Esophagus (tissue), 2 donors: ENCODE measurements at regions not wholly inside any gene's neighbourhood (a gene's known extent, or its start where the extent isn't known, plus 50 kb on each side); places are given as distances from the start of the nearest gene placed in this dataset.

Source experiments
- H3K27ac ChIP-seq, 2 donors: one replicate each; pipeline ENCODE4 v1.5.1; 2013; ENCODE audit warnings: low read depth in 2 of 2, mild to moderate bottlenecking in 2 of 2, inconsistent platforms in 1 of 2, low read length in 1 of 2, moderate library complexity in 1 of 2
- H3K27me3 ChIP-seq, 2 donors: one replicate each; pipeline ENCODE4 v1.6.1; 2013; ENCODE audit warnings: low read length in 2 of 2, control low read depth in 1 of 2, mild to moderate bottlenecking in 1 of 2; ENCODE audit not compliant: insufficient read depth in 2 of 2, control insufficient read depth in 1 of 2
- H3K36me3 ChIP-seq, 2 donors: one replicate each; pipeline ENCODE4 v1.6.1; 2013; ENCODE audit warnings: low read length in 1 of 2; ENCODE audit not compliant: control insufficient read depth in 2 of 2, insufficient read depth in 2 of 2
- H3K4me1 ChIP-seq, 2 donors: one replicate each; pipeline ENCODE4 v1.6.1; 2013; ENCODE audit warnings: low read length in 1 of 2; ENCODE audit not compliant: control insufficient read depth in 2 of 2, insufficient read depth in 2 of 2
- H3K4me3 ChIP-seq, 2 donors: one replicate each; pipeline ENCODE4 v1.5.1; 2013; ENCODE audit warnings: low read length in 2 of 2, mild to moderate bottlenecking in 2 of 2, low read depth in 1 of 2, moderate library complexity in 1 of 2
- H3K9me3 ChIP-seq, 2 donors: one replicate each; pipeline ENCODE4 v1.6.1; 2013; ENCODE audit warnings: mild to moderate bottlenecking in 2 of 2, low read depth in 1 of 2, low read length in 1 of 2, moderate library complexity in 1 of 2; ENCODE audit not compliant: control insufficient read depth in 2 of 2, insufficient read depth in 1 of 2
- WGBS, 2 donors: extraction: QIAGEN DNeasy Blood & Tissue Kit; methylation state at CpG; one replicate each; pipeline ENCODE4 v1.1.7; 2013; 5-methylcytosine and 5-hydroxymethylcytosine counted together
- donor health status: healthy with polysubstance abuse.
- donor health status: Bipolar disorder and iron deficiency.

- Histone ChIP-seq H3K4me1 (peaks cover 0 to 2% of the 10 kb centered on the region in 2 donors), H3K27ac (no peak overlapping the region), H3K36me3 (no peaks in the 10 kb centered on the region), H3K9me3 (no peaks in the 10 kb centered on the region), H3K4me3 (no peak overlapping the region), H3K27me3 (no peaks in the 10 kb centered on the region)
- 46 to 49% methylated on average over 5 of the region's 5 CpGs for WGBS, 2 donors
These were observed 80.8 kb upstream of the CRHR1 start for GRCh38 chr17:45703348-45703747.

DNA sequence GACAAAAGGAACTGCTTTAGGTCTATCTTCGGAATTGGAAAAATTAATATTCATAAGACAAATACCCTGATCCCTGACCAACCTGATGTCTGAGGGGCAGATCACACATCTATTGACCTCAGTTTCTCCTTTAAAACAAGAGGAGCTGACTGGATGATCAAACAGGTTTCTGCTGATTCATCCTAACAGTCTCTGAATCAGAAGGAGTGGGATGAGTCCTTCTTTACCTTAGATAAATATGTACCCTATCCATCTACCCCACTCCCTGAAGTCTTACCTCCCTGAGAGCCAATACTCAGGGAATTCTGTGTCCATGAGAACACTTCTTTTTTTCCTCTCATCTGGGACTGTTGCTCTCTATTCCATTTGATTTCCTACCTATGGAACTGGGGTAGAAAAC, 80.3 kb upstream of the CRHR1 start:
- no peaks in the 10 kb centered on the region for H3K27me3 ChIP-seq

GRCh38 chr17:45704251-45704650, 79.9 kb upstream of the CRHR1 start:
- Histone ChIP-seq H3K27ac (no peak overlapping the region), H3K36me3 (no peaks in the 10 kb centered on the region), H3K27me3 (no peaks in the 10 kb centered on the region), H3K4me3 (no peak overlapping the region), H3K9me3 (no peaks in the 10 kb centered on the region), H3K4me1 (peaks cover 0 to 2% of the 10 kb centered on the region in 2 donors)
- WGBS, 2 donors, result 54 to 60% methylated on average over 2 of the region's 2 CpGs

More for the DNA sequence above, 80.3 kb upstream of the CRHR1 start:
- H3K36me3 ChIP-seq, result no peaks in the 10 kb centered on the region
- H3K9me3 ChIP-seq, result no peaks in the 10 kb centered on the region
- H3K27ac ChIP-seq, result no peak overlapping the region
- peaks cover 0 to 2% of the 10 kb centered on the region in 2 donors for H3K4me1 ChIP-seq
- H3K4me3 ChIP-seq, result no peak overlapping the region
- WGBS, 2 donors, result 84 to 92% methylated on average over 1 of the region's 1 CpG

DNA sequence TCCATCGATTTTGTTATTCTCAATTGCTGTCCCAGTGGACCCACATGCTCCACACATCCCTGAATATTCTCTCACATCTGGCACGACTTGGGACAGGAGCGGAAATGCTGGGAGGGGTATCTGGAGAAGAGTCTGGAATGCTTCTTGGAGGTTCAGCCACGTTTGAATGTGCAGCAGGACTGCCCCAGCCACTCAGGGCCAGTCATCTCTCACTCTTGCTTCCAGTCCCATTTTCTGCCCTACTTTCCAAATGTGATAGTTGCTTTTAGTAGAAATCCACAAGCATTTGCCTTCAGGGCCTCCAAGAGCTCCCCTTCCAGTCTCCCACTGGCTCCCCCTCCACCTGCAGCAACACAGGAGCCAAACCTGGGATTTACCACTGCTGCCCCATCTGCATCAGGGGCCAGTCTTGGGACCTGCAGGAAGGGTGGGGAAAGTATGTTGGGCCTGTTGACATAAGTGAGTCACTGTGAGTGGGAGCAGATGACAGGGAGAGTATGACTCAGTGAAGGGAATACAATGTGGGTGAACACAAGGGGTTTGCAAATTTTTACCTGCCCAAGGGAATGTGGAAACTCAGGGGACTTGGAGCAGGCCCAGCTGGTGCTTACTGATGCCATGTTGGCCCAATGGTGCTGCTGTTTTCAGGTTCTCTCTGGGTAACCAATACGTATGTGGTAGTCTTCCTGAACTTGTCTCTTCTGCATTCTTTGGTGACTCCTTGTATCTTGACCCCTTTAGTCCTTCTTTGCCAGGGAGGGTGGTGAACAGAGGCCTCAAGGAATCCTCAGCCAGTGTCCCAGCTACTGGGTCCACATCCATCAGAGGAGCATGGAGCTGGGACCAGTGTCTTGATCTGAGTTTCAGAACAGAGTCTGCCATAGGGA, 78.8 kb upstream of the CRHR1 start:
- WGBS, 2 donors, result 49 to 58% methylated on average over 5 of the region's 5 CpGs
- Histone ChIP-seq H3K27ac (no peak overlapping the region), H3K36me3 (no peaks in the 10 kb centered on the region), H3K27me3 (no peaks in the 10 kb centered on the region), H3K9me3 (no peaks in the 10 kb centered on the region), H3K4me3 (no peak overlapping the region), H3K4me1 (peaks cover 0 to 2% of the 10 kb centered on the region in 2 donors)

DNA sequence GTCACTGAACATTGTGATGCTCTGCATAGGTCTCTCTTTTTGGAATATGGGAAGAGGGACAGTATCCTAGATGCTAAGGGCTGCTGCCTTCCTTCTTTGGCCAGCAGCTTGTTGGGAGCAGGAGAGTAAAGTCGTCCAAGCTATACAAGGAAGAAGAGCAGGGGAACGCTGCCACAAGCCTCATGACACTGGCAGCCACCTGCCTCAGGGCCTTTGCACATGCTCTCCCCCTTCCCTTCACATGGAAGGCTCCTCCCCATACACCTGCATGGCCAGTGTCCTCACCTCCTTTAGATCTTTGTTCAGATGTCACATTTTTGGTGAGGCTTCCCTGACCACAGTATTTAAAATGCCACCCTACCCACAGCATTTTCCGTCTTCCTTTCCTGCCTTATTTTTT, 78.1 kb upstream of the CRHR1 start:
- Histone ChIP-seq H3K4me1 (peaks cover 0 to 2% of the 10 kb centered on the region in 2 donors), H3K9me3 (no peaks in the 10 kb centered on the region), H3K4me3 (no peak overlapping the region), H3K27me3 (no peaks in the 10 kb centered on the region), H3K36me3 (no peaks in the 10 kb centered on the region), H3K27ac (no peak overlapping the region)
- 79 to 82% methylated on average over 3 of the region's 3 CpGs for WGBS, 2 donors

DNA sequence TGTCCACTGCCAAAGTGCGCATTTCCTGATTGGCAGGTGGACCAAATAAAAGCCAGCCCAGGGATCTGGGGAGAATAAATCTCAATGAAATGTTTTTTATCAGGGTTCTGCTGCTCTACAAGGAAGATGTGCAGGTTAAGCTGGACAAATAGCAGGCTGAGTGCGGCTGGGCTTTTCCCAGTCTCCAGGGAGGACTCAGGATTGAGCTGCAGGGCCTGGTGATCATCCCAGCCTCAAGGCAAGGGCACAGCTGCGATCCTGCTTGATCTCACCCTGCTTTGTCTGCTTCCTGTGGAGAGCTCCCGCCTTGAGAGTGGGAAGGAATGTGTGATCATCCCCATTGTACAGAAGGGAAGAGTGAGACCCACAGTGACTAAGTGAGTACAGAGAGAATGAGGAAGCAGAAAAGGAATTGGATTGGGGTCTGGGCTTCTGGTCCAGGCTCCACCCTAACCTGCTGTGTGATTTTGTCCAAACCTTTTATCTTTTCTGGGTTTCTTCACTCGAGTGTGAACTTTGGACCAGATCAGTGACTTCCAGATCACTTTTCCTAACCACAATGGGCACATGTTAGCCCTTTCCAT, 75.3 kb upstream of the CRHR1 start:
- Histone ChIP-seq H3K27me3 (no peaks in the 10 kb centered on the region), H3K27ac (no peak overlapping the region), H3K4me1 (no peaks in the 10 kb centered on the region), H3K9me3 (no peaks in the 10 kb centered on the region), H3K4me3 (no peak overlapping the region), H3K36me3 (no peaks in the 10 kb centered on the region)
- 75 to 76% methylated on average over 5 of the region's 5 CpGs for WGBS, 2 donors

GRCh38 chr17:45709728-45710288, 74.3 kb upstream of the CRHR1 start:
- no peaks in the 10 kb centered on the region for H3K9me3 ChIP-seq
- no peak overlapping the region for H3K27ac ChIP-seq
- H3K36me3 ChIP-seq, result no peaks in the 10 kb centered on the region
- no peaks in the 10 kb centered on the region for H3K4me1 ChIP-seq
- no peak overlapping the region for H3K4me3 ChIP-seq
- 71 to 75% methylated on average over 6 of the region's 6 CpGs for WGBS, 2 donors
- H3K27me3 ChIP-seq, result no peaks in the 10 kb centered on the region

- 66 to 70% methylated on average over 3 of the region's 3 CpGs for WGBS, 2 donors
- Histone ChIP-seq H3K36me3 (no peaks in the 10 kb centered on the region), H3K4me1 (no peaks in the 10 kb centered on the region), H3K4me3 (no peak overlapping the region), H3K9me3 (no peaks in the 10 kb centered on the region), H3K27me3 (no peaks in the 10 kb centered on the region), H3K27ac (no peak overlapping the region)
These were observed 68.3 kb upstream of the CRHR1 start for GRCh38 chr17:45715787-45716186.

DNA sequence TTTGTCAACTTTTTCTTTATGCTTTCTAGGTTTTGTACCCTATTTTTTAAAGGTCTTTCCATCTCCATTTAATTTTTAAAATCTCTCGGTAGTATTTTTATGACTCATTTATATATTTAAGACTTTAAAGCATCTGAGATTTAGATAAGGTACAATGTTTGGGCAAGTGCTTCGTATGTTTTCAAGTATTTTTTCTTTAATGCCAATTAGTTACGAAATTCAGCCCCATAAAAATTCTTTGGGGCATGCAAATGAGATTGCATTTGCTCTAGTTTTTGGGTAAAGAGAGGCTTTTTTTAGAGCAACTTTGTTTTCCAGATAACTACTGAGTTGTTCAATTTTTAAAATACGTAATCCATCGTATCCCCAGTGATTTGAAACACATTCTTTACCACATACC, 65.3 kb upstream of the CRHR1 start:
- Histone ChIP-seq H3K9me3 (no peaks in the 10 kb centered on the region), H3K4me1 (no peaks in the 10 kb centered on the region), H3K4me3 (no peak overlapping the region), H3K27me3 (no peaks in the 10 kb centered on the region), H3K36me3 (no peaks in the 10 kb centered on the region), H3K27ac (no peak overlapping the region)
- 58 to 68% methylated on average over 5 of the region's 5 CpGs for WGBS, 2 donors
